GM23248 (cell line): ENCODE measurements at regions not wholly inside any gene's neighbourhood (a gene's known extent, or its start where the extent isn't known, plus 50 kb on each side); places are given as distances from the start of the nearest gene placed in this dataset.

ENCODE experiments used
- DNase-seq: peaks from one replicate; pipeline ENCODE4 v3.0.0-alpha.2; 2015
- H2AFZ ChIP-seq: fragments of 200-600 bp; sonication (generic); 2 replicates; pipeline ENCODE4 v1.6.1; 2016; ENCODE audit warnings: antibody characterized with exemption
- H3F3A ChIP-seq: fragments of 200-600 bp; sonication (generic); 2 replicates; pipeline ENCODE4 v1.6.1; 2016; ENCODE audit warnings: mild to moderate bottlenecking, antibody characterized with exemption, mixed run types; ENCODE audit not compliant: insufficient read depth
- H3K27ac ChIP-seq: fragments of 200-600 bp; sonication (generic); 2 replicates; pipeline ENCODE4 v1.5.1; 2016; ENCODE audit warnings: mild to moderate bottlenecking
- H3K27me3 ChIP-seq: fragments of 200-600 bp; sonication (generic); replicated peaks from 2 replicates; pipeline ENCODE4 v1.6.1; 2016; ENCODE audit warnings: mild to moderate bottlenecking; ENCODE audit not compliant: insufficient read depth
- H3K36me3 ChIP-seq: fragments of 200-600 bp; sonication (generic); 2 replicates; pipeline ENCODE4 v1.6.1; 2016; ENCODE audit warnings: low read depth, mild to moderate bottlenecking
- H3K4me1 ChIP-seq: fragments of 200-600 bp; sonication (generic); 2 replicates; pipeline ENCODE4 v1.6.1; 2016; ENCODE audit warnings: mild to moderate bottlenecking; ENCODE audit not compliant: insufficient read depth
- H3K4me2 ChIP-seq: fragments of 200-600 bp; sonication (generic); one replicate; pipeline ENCODE4 v1.6.1; 2016; ENCODE audit warnings: mild to moderate bottlenecking; ENCODE audit not compliant: unreplicated experiment
- H3K4me3 ChIP-seq: fragments of 200-600 bp; sonication (generic); 2 replicates; pipeline ENCODE4 v1.5.1; 2016; ENCODE audit warnings: mild to moderate bottlenecking
- H3K79me2 ChIP-seq: fragments of 200-600 bp; sonication (generic); 2 replicates; pipeline ENCODE4 v1.6.1; 2016; ENCODE audit warnings: mild to moderate bottlenecking; ENCODE audit not compliant: insufficient read depth
- H3K9ac ChIP-seq: fragments of 200-600 bp; sonication (generic); 2 replicates; pipeline ENCODE4 v1.6.1; 2016; ENCODE audit warnings: mild to moderate bottlenecking
- H3K9me2 ChIP-seq: fragments of 200-600 bp; sonication (generic); 2 replicates; pipeline ENCODE4 v1.6.1; 2016; ENCODE audit warnings: mixed run types, mild to moderate bottlenecking, moderate library complexity; ENCODE audit not compliant: insufficient read depth
- H3K9me3 ChIP-seq: fragments of 200-600 bp; sonication (generic); one replicate; pipeline ENCODE4 v1.6.1; 2017; ENCODE audit warnings: low read depth
- H4K20me1 ChIP-seq: fragments of 200-600 bp; sonication (generic); 2 replicates; pipeline ENCODE4 v1.6.0; 2016; ENCODE audit not compliant: insufficient read depth
- EZH2 ChIP-seq: fragments of 200-600 bp; sonication (generic); IDR thresholded peaks from 2 replicates; pipeline ENCODE4 v1.6.1; 2018; ENCODE audit warnings: antibody characterized with exemption, mild to moderate bottlenecking; ENCODE audit not compliant: insufficient read depth, poor library complexity, severe bottlenecking
- EZH2phosphoT487 ChIP-seq: fragments of 200-600 bp; sonication (generic); IDR thresholded peaks from 2 replicates; pipeline ENCODE4 v1.6.1; 2018; ENCODE audit warnings: antibody characterized with exemption, moderate library complexity, mild to moderate bottlenecking, low read depth; ENCODE audit not compliant: insufficient read depth
- WGBS, 2 experiments: methylation state at CpG; one replicate each; pipeline ENCODE4 v1.1.6; 2015 to 2017; ENCODE audit warnings: low lambda C conversion rate in 2 of 2, low coverage in 1 of 2; ENCODE audit errors: missing lambda C conversion rate in 2 of 2; 5-methylcytosine and 5-hydroxymethylcytosine counted together
- in situ Hi-C: fragments of 300-500 bp; cut with MboI; formaldehyde crosslinking; loops from 2 replicates; pipeline ENCODE4 v1.15.0; 2020

- Histone ChIP-seq H3K4me1 (peaks cover 56% of the 10 kb centered on the region), H3K79me2 (no peaks in the 10 kb centered on the region), H3K4me2 (peak overlapping the region; percentile 64), H3K9me3 (no peaks in the 10 kb centered on the region), H3K9me2 (no peaks in the 10 kb centered on the region; the same call in 1 of the 2 replicates), H3K27me3 (no peaks in the 10 kb centered on the region), H2AFZ (peak overlapping the region; percentile 65), H3F3A (peaks cover 50% of the 10 kb centered on the region), H3K27ac (peak overlapping the region; percentile 66), H3K9ac (peak overlapping the region; percentile 33), H3K4me3 (peak overlapping the region; percentile 20), H3K36me3 (no peaks in the 10 kb centered on the region), H4K20me1 (no peaks in the 10 kb centered on the region)
- in situ Hi-C loops = no loop called here
- 37 to 43% methylated on average over 1 of the region's 1 CpG for WGBS, 2 experiments
- peak; percentile 54 for DNase-seq
- TF ChIP-seq EZH2 (no peak), EZH2phosphoT487 (no peak)
Observed at GRCh38 chr7:17520941-17521340, 222.5 kb downstream of the AHR start.

GRCh38 chr7:17521437-17521836 is 223.0 kb downstream of the AHR start:
- Histone ChIP-seq H3K27ac (peak overlapping the region; percentile 66), H3K4me1 (peaks cover 58% of the 10 kb centered on the region), H3K9me3 (no peaks in the 10 kb centered on the region), H3F3A (peaks cover 46% of the 10 kb centered on the region), H3K4me3 (peak overlapping the region; percentile 20), H3K9me2 (no peaks in the 10 kb centered on the region; the same call in 1 of the 2 replicates), H4K20me1 (no peaks in the 10 kb centered on the region), H3K27me3 (no peaks in the 10 kb centered on the region), H3K79me2 (no peaks in the 10 kb centered on the region), H3K9ac (peak overlapping the region; percentile 33), H3K36me3 (no peaks in the 10 kb centered on the region), H3K4me2 (peak overlapping the region; percentile 64), H2AFZ (peak overlapping the region; percentile 65)
- in situ Hi-C loops = no loop called here
- peak; percentile 78 for DNase-seq
- TF ChIP-seq EZH2phosphoT487 (no peak), EZH2 (no peak)
- 0% methylated on average over 2 of the region's 2 CpGs for WGBS, 2 experiments

GRCh38 chr7:17523813-17524739 is 225.6 kb downstream of the AHR start:
- Histone ChIP-seq H3K27ac (peak overlapping the region; percentile 80), H4K20me1 (no peaks in the 10 kb centered on the region), H3F3A (peaks cover 36% of the 10 kb centered on the region), H3K4me3 (peak overlapping the region; percentile 5; the same call in 1 of the 2 replicates), H3K4me2 (peak overlapping the region; percentile 58), H3K36me3 (no peaks in the 10 kb centered on the region), H3K9ac (peak overlapping the region; percentile 41), H3K9me3 (no peaks in the 10 kb centered on the region), H2AFZ (peak overlapping the region; percentile 33), H3K9me2 (no peaks in the 10 kb centered on the region), H3K27me3 (no peaks in the 10 kb centered on the region), H3K79me2 (no peaks in the 10 kb centered on the region), H3K4me1 (peaks cover 52% of the 10 kb centered on the region)
- 45 to 59% methylated on average over 7 of the region's 7 CpGs for WGBS, 2 experiments
- in situ Hi-C loops = no loop called here
- DNase-seq = peak; percentile 74
- TF ChIP-seq EZH2 = no peak
- no peak for TF ChIP-seq EZH2phosphoT487

GRCh38 chr7:17524746-17525145 is 226.3 kb downstream of the AHR start:
- peak overlapping the region; percentile 80 for H3K27ac ChIP-seq
- H3K9me2 ChIP-seq = no peaks in the 10 kb centered on the region
- peak overlapping the region; percentile 41 for H3K9ac ChIP-seq
- no peaks in the 10 kb centered on the region for H3K27me3 ChIP-seq
- no peaks in the 10 kb centered on the region for H3K79me2 ChIP-seq
- H4K20me1 ChIP-seq = no peaks in the 10 kb centered on the region
- H3K4me1 ChIP-seq = peaks cover 55% of the 10 kb centered on the region
- TF ChIP-seq EZH2phosphoT487 = no peak
- peaks cover 37% of the 10 kb centered on the region for H3F3A ChIP-seq
- 59% methylated on average over 3 of the region's 3 CpGs for WGBS, 2 experiments
- H3K4me2 ChIP-seq = peak overlapping the region; percentile 58
- no peaks in the 10 kb centered on the region for H3K9me3 ChIP-seq
- in situ Hi-C loops = no loop called here
- DNase-seq = peak; percentile 65
- peak overlapping the region; percentile 5; the same call in 1 of the 2 replicates for H3K4me3 ChIP-seq
- no peaks in the 10 kb centered on the region for H3K36me3 ChIP-seq
- peak overlapping the region; percentile 33 for H2AFZ ChIP-seq
